ENCODE measurements at regions not wholly inside any gene's neighbourhood (a gene's known extent, or its start where the extent isn't known, plus 50 kb on each side); places are given as distances from the start of the nearest gene placed in this dataset.

DNA sequence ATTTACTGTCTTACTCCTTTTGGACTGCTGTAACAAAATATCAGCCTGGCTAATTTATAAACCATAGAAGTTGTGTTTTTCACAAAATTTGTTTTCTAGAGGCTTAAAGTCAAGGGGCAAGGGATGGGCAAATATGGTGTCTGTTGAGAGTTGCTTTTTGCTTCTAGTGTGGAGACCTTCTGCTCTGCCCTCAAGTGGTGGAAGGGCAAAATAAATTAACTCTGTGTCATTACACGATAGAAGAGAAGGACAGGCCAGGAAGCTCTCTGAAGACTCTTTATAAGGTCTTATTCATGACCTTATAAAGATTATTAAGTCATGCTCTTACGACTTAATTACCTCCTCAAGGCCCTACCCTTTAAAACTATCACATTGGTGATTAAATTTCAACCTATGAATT, 181.2 kb upstream of the LRATD1 start:
- TF ChIP-seq ZNF404 (tag by site-specific recombination; IDR thresholded peaks at IDR 0.05), result no peak
- TF ChIP-seq, protein P1, sequence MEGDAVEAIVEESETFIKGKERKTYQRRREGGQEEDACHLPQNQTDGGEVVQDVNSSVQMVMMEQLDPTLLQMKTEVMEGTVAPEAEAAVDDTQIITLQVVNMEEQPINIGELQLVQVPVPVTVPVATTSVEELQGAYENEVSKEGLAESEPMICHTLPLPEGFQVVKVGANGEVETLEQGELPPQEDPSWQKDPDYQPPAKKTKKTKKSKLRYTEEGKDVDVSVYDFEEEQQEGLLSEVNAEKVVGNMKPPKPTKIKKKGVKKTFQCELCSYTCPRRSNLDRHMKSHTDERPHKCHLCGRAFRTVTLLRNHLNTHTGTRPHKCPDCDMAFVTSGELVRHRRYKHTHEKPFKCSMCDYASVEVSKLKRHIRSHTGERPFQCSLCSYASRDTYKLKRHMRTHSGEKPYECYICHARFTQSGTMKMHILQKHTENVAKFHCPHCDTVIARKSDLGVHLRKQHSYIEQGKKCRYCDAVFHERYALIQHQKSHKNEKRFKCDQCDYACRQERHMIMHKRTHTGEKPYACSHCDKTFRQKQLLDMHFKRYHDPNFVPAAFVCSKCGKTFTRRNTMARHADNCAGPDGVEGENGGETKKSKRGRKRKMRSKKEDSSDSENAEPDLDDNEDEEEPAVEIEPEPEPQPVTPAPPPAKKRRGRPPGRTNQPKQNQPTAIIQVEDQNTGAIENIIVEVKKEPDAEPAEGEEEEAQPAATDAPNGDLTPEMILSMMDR (tag by site-specific recombination; IDR thresholded peaks at IDR 0.05), result no peak
- no peak for TF ChIP-seq ZBTB1 (tag by site-specific recombination; IDR thresholded peaks at IDR 0.05)
- no peak for TF ChIP-seq ZNF341 (tag by site-specific recombination; IDR thresholded peaks at IDR 0.05; ENCODE audit: low read depth)
- TF ChIP-seq, protein P2, sequence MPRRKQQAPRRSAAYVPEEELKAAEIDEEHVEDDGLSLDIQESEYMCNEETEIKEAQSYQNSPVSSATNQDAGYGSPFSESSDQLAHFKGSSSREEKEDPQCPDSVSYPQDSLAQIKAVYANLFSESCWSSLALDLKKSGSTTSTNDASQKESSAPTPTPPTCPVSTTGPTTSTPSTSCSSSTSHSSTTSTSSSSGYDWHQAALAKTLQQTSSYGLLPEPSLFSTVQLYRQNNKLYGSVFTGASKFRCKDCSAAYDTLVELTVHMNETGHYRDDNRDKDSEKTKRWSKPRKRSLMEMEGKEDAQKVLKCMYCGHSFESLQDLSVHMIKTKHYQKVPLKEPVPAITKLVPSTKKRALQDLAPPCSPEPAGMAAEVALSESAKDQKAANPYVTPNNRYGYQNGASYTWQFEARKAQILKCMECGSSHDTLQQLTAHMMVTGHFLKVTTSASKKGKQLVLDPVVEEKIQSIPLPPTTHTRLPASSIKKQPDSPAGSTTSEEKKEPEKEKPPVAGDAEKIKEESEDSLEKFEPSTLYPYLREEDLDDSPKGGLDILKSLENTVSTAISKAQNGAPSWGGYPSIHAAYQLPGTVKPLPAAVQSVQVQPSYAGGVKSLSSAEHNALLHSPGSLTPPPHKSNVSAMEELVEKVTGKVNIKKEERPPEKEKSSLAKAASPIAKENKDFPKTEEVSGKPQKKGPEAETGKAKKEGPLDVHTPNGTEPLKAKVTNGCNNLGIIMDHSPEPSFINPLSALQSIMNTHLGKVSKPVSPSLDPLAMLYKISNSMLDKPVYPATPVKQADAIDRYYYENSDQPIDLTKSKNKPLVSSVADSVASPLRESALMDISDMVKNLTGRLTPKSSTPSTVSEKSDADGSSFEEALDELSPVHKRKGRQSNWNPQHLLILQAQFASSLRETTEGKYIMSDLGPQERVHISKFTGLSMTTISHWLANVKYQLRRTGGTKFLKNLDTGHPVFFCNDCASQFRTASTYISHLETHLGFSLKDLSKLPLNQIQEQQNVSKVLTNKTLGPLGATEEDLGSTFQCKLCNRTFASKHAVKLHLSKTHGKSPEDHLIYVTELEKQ (tag by site-specific recombination; IDR thresholded peaks at IDR 0.05; ENCODE audit: borderline replicate concordance), result no peak
- TF ChIP-seq ZNF350 (tag by site-specific recombination; IDR thresholded peaks at IDR 0.05), result no peak
- no peak for TF ChIP-seq SCRT1 (tag by site-specific recombination; IDR thresholded peaks at IDR 0.05; ENCODE audit: borderline replicate concordance)
- TF ChIP-seq, protein P3, sequence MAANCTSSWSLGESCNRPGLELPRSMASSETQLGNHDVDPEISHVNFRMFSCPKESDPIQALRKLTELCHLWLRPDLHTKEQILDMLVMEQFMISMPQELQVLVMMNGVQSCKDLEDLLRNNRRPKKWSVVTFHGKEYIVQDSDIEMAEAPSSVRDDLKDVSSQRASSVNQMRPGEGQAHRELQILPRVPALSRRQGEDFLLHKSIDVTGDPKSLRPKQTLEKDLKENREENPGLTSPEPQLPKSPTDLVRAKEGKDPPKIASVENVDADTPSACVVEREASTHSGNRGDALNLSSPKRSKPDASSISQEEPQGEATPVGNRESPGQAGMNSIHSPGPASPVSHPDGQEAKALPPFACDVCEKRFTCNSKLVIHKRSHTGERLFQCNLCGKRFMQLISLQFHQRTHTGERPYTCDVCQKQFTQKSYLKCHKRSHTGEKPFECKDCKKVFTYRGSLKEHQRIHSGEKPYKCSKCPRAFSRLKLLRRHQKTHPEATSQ (tag by site-specific recombination; IDR thresholded peaks at IDR 0.05), result no peak
